ENCODE measurements at regions not wholly inside any gene's neighbourhood (a gene's known extent, or its start where the extent isn't known, plus 50 kb on each side); places are given as distances from the start of the nearest gene placed in this dataset.

DNA sequence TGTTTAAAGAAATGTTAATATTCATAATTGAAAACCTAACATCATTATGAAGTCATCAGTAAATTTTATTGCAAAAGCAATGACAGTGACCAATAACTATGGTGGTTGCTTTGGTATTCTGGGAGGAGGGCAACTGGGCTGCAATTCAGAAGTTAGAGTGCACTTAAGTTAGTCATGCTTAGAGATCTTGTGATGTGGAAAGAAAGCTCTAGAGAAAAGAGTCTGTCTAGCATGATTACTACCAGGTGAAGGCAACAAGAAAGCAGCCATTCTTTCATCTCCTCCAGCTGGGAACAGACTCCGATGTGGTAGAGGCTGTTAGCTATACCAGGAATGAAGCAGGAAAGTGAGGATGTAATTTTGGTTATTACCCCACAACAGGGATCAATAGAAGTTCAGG is 625.6 kb downstream of the SI start:
- TF ChIP-seq CTCF (IDR thresholded peaks at IDR 0.05): no peak
- TF ChIP-seq POLR2A (IDR thresholded peaks at IDR 0.05): no peak
